ENCODE measurements at regions not wholly inside any gene's neighbourhood (a gene's known extent, or its start where the extent isn't known, plus 50 kb on each side); places are given as distances from the start of the nearest gene placed in this dataset.

DNA sequence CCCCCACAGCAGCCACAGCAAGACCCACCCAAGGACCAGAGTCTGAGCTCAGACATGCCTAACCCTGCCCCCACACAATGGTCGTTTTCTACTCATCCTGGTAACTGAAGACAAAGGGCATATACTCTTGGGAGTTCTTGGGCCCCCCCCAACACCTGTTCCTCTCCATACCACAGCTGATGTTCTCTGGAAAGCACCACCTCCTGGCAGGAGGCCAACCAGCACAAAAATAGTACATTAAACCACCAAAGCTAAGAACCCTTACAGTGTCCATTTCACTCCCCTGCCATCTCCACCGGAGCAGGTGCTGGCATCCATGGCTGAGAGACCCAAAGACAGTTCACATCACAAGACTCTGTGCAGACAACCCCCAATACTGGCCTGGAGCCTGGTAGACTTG lies 80.6 kb upstream of the DAAM1 start:
- TF ChIP-seq, protein P1, sequence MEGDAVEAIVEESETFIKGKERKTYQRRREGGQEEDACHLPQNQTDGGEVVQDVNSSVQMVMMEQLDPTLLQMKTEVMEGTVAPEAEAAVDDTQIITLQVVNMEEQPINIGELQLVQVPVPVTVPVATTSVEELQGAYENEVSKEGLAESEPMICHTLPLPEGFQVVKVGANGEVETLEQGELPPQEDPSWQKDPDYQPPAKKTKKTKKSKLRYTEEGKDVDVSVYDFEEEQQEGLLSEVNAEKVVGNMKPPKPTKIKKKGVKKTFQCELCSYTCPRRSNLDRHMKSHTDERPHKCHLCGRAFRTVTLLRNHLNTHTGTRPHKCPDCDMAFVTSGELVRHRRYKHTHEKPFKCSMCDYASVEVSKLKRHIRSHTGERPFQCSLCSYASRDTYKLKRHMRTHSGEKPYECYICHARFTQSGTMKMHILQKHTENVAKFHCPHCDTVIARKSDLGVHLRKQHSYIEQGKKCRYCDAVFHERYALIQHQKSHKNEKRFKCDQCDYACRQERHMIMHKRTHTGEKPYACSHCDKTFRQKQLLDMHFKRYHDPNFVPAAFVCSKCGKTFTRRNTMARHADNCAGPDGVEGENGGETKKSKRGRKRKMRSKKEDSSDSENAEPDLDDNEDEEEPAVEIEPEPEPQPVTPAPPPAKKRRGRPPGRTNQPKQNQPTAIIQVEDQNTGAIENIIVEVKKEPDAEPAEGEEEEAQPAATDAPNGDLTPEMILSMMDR (conservative IDR thresholded peaks at IDR 0.05; ENCODE audit: low read length) = no peak
- no peak for DNase-seq (ENCODE audit: low read depth)
- H3K4me3 ChIP-seq (ENCODE audit: low read length) = no peak overlapping the region

- no peak for DNase-seq (ENCODE audit: low read depth)
- TF ChIP-seq, protein P1 (conservative IDR thresholded peaks at IDR 0.05; ENCODE audit: low read length) = no peak
- no peak overlapping the region for H3K4me3 ChIP-seq (ENCODE audit: low read length)
Measured at GRCh38 chr14:59116984-59117415, 71.5 kb upstream of the DAAM1 start.

DNA sequence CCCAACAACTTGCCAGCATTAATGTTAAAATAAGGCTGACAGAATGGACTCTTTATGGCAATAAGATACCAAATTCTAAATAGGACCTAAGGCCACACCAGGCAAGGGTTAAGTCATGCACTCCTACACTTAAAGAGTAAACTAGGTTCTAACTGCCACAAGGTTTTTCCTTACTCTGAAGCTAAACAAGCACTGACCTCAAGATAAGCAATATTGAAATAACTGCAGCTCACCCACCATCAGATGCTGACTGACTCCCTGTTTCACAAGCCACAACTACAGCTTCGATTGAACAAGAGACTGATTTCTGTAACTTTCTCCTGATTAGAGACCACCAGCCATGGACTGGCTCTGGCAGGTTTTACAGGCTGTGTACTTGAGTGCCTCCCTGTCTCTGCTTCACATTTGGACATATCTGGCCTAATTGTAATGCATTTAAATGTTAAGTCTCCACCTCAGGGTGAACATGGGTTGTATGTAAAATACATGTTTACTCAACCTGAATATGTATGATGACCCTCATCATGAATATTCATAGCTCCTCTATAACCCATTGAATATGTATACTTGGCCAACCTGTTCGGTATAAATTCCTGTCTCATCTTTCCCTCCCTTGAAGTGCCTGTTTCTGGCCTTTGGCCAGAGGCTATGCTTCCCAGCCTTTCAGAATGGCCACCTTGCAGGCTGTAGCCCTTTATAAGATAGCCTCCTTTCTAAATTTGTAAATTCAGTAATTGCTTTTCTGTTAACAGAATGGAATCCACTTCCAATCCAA lies 70.5 kb upstream of the DAAM1 start:
- no peak overlapping the region for H3K4me3 ChIP-seq (ENCODE audit: low read length)
- TF ChIP-seq, protein P1 (conservative IDR thresholded peaks at IDR 0.05; ENCODE audit: low read length) = no peak
- DNase-seq (ENCODE audit: low read depth) = no peak

GRCh38 chr14:59120921-59121320 lies 67.5 kb upstream of the DAAM1 start:
- TF ChIP-seq, protein P1 (conservative IDR thresholded peaks at IDR 0.05; ENCODE audit: low read length) = no peak
- H3K4me3 ChIP-seq (ENCODE audit: low read length) = no peak overlapping the region
- no peak for DNase-seq (ENCODE audit: low read depth)

DNA sequence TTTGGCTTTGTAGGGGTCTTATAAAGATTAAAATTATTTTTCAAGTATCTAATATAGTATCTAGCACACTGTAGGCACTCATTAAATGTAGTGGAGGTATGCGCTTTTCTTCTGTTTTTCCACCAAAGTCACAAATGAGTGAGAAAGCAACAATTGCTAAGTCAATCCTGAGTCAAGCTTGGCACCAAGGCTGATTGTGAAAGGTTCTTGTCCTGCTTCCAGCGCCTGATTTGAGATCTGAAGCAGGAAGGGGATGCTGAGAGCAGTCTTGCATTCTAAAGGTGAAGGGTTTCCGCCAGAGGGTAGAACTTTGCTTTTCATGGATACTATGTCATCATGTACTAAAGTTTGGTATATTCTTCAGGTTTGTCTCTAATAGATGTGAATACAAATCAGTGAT lies 64.9 kb upstream of the DAAM1 start:
- TF ChIP-seq, protein P1 (conservative IDR thresholded peaks at IDR 0.05; ENCODE audit: low read length) = no peak
- peak; percentile 49 for DNase-seq (ENCODE audit: low read depth)
- H3K4me3 ChIP-seq (ENCODE audit: low read length) = no peak overlapping the region

- DNase-seq (ENCODE audit: low read depth) = peak; percentile 40
- TF ChIP-seq, protein P1 (conservative IDR thresholded peaks at IDR 0.05; ENCODE audit: low read length) = peak; percentile 59
- no peak overlapping the region for H3K4me3 ChIP-seq (ENCODE audit: low read length)
Measured at GRCh38 chr14:59123975-59124374, 64.5 kb upstream of the DAAM1 start.

DNA sequence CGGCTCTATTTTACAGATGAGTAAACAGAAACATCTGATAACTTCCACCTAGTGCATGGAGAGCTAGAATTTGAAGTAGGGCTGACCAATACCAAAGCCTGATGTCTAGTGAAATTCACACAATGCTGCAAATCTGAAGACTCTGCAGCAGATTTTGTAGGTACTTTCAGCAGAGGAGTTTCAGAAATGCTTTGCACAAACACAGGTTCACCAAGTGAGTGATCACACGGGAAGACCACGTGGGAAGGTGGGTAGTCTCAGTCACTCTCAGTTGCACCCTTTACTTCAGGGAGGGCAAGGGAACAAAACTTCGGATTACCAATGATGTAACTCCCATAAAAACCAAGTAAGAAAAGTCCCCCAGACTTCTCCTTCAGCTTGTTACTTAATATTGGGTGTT lies 63.3 kb upstream of the DAAM1 start:
- no peak overlapping the region for H3K4me3 ChIP-seq (ENCODE audit: low read length)
- DNase-seq (ENCODE audit: low read depth) = no peak
- TF ChIP-seq, protein P1 (conservative IDR thresholded peaks at IDR 0.05; ENCODE audit: low read length) = no peak

All from AG10803 (cell line).